Right ventricle myocardium superior (tissue), 1 donor: ENCODE measurements at regions not wholly inside any gene's neighbourhood (a gene's known extent, or its start where the extent isn't known, plus 50 kb on each side); places are given as distances from the start of the nearest gene placed in this dataset.

ENCODE experiments used
- ATAC-seq: fragments of 200-7000 bp; cut with Tn5 transposase; one replicate; pipeline ENCODE4 v1.9.1; 2020; ENCODE audit warnings: mild to moderate bottlenecking; ENCODE audit not compliant: poor library complexity
- DNase-seq: peaks from one replicate; pipeline ENCODE4 v3.0.0-alpha.2; 2020
- intact Hi-C: fragments of 100-400 bp; cut with DNase I; formaldehyde crosslinking; loops from one replicate; pipeline ENCODE4 v1.11.2; 2022
- donor health status: DM: no; HTN: yes; CAD: no; lungs with severe emphysema.

DNA sequence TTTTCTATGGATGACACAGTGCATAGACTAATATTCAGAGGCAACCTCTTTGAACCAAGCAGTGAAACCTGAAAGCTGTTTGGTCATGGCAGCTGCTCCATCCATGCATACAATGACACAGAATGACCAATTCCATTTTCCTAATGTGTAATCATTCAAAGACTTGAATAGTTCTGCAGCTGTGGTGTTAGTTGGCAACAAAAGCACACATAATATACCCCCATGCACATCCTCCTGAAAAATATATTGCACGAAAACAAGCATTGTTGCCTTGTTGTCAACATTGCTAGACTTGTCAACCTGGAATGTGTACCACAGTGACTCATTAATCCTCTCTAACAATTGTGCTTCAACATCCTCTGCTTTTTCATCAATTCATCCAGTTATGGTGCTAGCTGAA lies 71.0 kb upstream of the SEMA6A start:
- DNase-seq (no peak), ATAC-seq (no peak)
- intact Hi-C loops = no loop called here

DNA sequence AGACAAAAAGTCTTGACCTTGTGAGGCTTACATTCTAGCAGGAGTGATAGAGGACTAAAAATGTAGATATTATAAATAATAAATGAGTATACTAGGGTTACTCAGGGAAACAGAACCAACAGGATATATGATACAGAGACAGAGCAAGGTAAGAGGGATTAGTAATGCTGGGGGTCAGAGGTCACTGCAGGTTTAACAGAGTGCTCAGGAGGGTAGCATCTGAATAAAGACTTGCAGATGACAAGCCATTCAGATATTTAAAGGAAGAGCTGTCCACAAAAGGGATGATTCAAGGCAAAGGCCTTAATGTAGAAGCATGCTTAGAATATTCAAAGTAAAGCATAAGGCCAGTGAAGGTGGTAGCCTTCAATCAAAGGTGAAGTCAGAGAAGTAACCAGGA lies 65.6 kb upstream of the SEMA6A start:
- DNase-seq (no peak), ATAC-seq (no peak)
- intact Hi-C loops = no loop called here

DNA sequence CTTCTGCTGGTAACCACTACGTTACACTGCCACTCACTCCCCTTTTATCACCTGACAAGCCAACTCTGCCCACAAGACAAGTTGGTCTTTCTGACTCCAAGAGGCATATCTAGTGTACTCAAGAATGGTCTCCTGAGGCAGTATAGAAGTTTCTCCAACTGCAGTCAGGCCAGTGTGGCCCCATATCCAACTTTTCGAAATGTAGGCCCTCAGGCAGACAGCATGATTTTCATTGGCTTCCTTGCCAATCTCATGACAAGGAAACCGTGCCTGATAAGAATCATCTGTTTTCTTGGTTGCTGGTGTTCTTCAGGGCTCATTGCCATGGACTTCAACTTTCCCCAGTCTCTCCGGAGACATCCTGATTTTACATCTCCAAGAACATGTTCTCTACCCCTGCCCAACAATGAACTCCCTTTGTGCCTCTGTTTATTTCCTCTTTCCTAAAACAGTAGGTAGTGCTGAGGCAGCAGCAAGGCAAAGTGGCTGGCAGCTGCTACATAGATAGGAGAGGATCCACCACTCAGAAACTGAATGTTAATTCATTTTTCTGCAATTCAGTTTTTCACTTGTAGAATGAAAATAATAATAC lies 62.6 kb upstream of the SEMA6A start:
- intact Hi-C loops = no loop called here
- no peak for DNase-seq
- peak; percentile 84 for ATAC-seq

DNA sequence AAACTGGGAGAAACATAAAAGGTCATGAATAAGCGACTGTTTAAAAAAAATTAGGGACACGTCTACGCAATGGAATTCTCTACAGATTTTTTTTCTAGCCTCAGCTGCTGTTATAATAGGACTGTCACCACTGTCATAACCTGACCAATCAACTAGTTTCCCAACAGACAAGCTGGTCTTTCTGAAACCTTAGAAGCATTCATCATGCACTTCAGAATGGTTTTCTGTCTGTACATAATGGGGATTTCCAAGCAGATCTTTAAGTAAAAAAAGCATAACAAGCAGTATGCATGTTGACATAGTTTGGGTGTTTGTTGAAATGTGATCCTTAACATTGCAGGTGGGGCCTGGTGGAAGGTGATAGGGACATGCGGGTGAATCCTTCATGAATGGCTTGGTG lies 58.3 kb upstream of the SEMA6A start:
- DNase-seq = no peak
- ATAC-seq = no peak
- intact Hi-C loops = no loop called here

DNA sequence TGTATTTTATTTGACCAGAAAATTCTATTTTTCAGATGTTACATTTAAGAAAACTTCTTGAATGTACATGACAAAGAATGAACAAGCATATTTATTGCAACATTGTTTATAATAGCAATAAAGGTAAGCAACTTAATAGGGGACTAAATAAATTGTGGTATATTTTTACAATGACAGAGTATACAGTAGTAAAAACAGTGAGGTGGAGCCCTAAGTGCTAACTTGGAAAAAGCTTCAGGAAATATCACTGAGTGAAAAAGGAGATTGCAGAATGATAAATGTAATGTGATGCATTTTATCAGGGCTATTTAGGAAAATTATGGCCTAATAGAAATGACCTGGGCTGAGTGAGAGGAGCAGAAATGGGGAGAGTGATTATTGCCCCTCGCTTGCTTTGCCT lies 56.5 kb upstream of the SEMA6A start:
- intact Hi-C loops = no loop called here
- DNase-seq (no peak), ATAC-seq (no peak)

DNA sequence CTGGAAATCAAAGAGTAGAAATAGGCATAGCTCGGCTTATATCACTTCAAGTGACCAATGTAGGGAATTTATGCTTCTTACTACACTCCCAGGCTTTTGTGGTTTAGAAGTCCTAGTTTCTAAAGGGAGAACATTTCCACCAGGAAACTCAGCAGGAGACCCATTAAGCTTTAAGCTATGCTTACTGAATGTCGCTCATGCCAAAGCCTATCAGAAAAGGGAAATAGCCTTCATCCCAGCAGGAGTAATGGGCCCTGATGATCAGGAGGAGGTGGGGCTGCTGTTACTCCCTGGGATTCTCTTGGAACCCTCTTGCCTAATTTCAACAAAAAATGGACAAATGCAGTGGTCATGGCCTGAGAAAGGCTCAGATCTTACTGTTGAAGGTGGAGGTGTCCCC lies 54.5 kb upstream of the SEMA6A start:
- intact Hi-C loops = no loop called here
- DNase-seq (no peak), ATAC-seq (no peak)

GRCh38 chr5:116626945-116627679 lies 52.5 kb upstream of the SEMA6A start:
- intact Hi-C loops = no loop called here
- DNase-seq = no peak
- ATAC-seq = no peak

GRCh38 chr5:116626272-116626723 lies 51.7 kb upstream of the SEMA6A start:
- ATAC-seq (peak; percentile 95), DNase-seq (peak; percentile 73)
- intact Hi-C loops = no loop called here
